ENCODE measurements at regions not wholly inside any gene's neighbourhood (a gene's known extent, or its start where the extent isn't known, plus 50 kb on each side); places are given as distances from the start of the nearest gene placed in this dataset.

GRCh38 chrX:63281465-63281864, 69.7 kb downstream of the SPIN4 start:
- TF ChIP-seq TCF12 (IDR thresholded peaks at IDR 0.05; ENCODE audit: low read depth): no peak
- TF ChIP-seq EGR1 (IDR thresholded peaks at IDR 0.05): no peak

All from Ishikawa (cell line).